GM10248 (cell line): ENCODE measurements at regions not wholly inside any gene's neighbourhood (a gene's known extent, or its start where the extent isn't known, plus 50 kb on each side); places are given as distances from the start of the nearest gene placed in this dataset.

Experiments used
- CTCF ChIA-PET: fragments of 300-600 bp; sonication (Branson Sonifier 250); formaldehyde crosslinking; extraction: SDS; loops from one replicate; lab custom pipeline; 2021; ENCODE audit warnings: antibody characterized with exemption; lab: Yijun Ruan, JAX
- POLR2A ChIA-PET: fragments of 350-650 bp; sonication (Branson Sonifier 250); formaldehyde crosslinking; extraction: SDS; loops from one replicate; lab custom pipeline; 2020; ENCODE audit warnings: antibody characterized with exemption; lab: Yijun Ruan, JAX
- DNase-seq: peaks from one replicate; pipeline ENCODE4 v3.0.0; 2012; ENCODE audit errors: extremely low spot score
- CTCF ChIP-seq: IDR thresholded peaks from 2 replicates; pipeline ENCODE4 v1.5.1; 2012; ENCODE audit warnings: mild to moderate bottlenecking, low read depth; ENCODE audit errors: extremely low read depth, missing control alignments, control extremely low read depth

- ChIA-PET POLR2A (no interaction called here), CTCF (no interaction called here)
- DNase-seq, result no peak
- TF ChIP-seq CTCF, result no peak
Measured at GRCh38 chr2:107069890-107070289, 183.9 kb upstream of the ST6GAL2 start.

- CTCF ChIA-PET, result interaction anchor here (0.8 kb wide), 1 partner anchor 14 kb away, joined by 3 read pairs; no protein-coding TSS in a partner anchor
- POLR2A ChIA-PET, result no interaction called here
- DNase-seq, result no peak
- no peak for TF ChIP-seq CTCF
Measured at GRCh38 chr2:107072150-107072940, 186.4 kb upstream of the ST6GAL2 start.

GRCh38 chr2:107078584-107078983, 192.6 kb upstream of the ST6GAL2 start:
- POLR2A ChIA-PET, result no interaction called here
- CTCF ChIA-PET, result interaction anchor here (1.2 to 2.6 kb wide), 3 partner anchors 8 to 13 kb away, joined by 3 to 9 read pairs (median 4); no protein-coding TSS in a partner anchor
- TF ChIP-seq CTCF, result no peak
- DNase-seq, result no peak

GRCh38 chr2:107086497-107086896, 200.5 kb upstream of the ST6GAL2 start:
- no peak for TF ChIP-seq CTCF
- DNase-seq, result no peak
- ChIA-PET POLR2A (no interaction called here), CTCF (interaction anchor here (1.0 to 1.4 kb wide), 2 partner anchors 8 to 13 kb away, joined by 3 to 4 read pairs; no protein-coding TSS in a partner anchor)

- no peak for TF ChIP-seq CTCF
- POLR2A ChIA-PET, result no interaction called here
Measured at GRCh38 chr2:107088156-107088555, 202.2 kb upstream of the ST6GAL2 start.

GRCh38 chr2:107091163-107091864, 205.3 kb upstream of the ST6GAL2 start:
- TF ChIP-seq CTCF, result no peak
- ChIA-PET POLR2A (no interaction called here), CTCF (no interaction called here)
- no peak for DNase-seq

More at GRCh38 chr2:107088156-107088555, 202.2 kb upstream of the ST6GAL2 start:
- CTCF ChIA-PET, result interaction anchor here (1.1 kb wide), 1 partner anchor 9 kb away, joined by 3 read pairs; no protein-coding TSS in a partner anchor
- DNase-seq, result no peak
